Colonic mucosa (tissue), 4 donors: ENCODE measurements at regions not wholly inside any gene's neighbourhood (a gene's known extent, or its start where the extent isn't known, plus 50 kb on each side); places are given as distances from the start of the nearest gene placed in this dataset.

Source experiments
- DNase-seq: peaks from one replicate; pipeline ENCODE4 v3.0.0-alpha.2; 2020
- H3K27ac ChIP-seq: fragments of 200-600 bp; one replicate; pipeline ENCODE4 v1.8.0; 2021
- H3K27me3 ChIP-seq: fragments of 200-600 bp; one replicate; pipeline ENCODE4 v1.8.0; 2021
- H3K36me3 ChIP-seq: fragments of 200-600 bp; one replicate; pipeline ENCODE4 v1.8.0; 2021
- H3K4me1 ChIP-seq: fragments of 200-600 bp; one replicate; pipeline ENCODE4 v1.8.0; 2021; ENCODE audit warnings: mild to moderate bottlenecking
- H3K4me3 ChIP-seq: fragments of 200-600 bp; one replicate; pipeline ENCODE4 v1.8.0; 2021
- H3K9ac ChIP-seq, 2 donors: one replicate each; pipeline ENCODE4 v1.7.0; 2013; ENCODE audit warnings: control low read depth in 2 of 2, low read depth in 2 of 2, low read length in 2 of 2
- H3K9me3 ChIP-seq: fragments of 200-600 bp; one replicate; pipeline ENCODE4 v1.8.0; 2021
- CTCF ChIP-seq: fragments of 200-600 bp; IDR thresholded peaks from one replicate; pipeline ENCODE4 v1.8.0; 2022; ENCODE audit warnings: antibody characterized with exemption, mild to moderate bottlenecking
- intact Hi-C: fragments of 100-400 bp; cut with DNase I; formaldehyde crosslinking; loops from one replicate; pipeline ENCODE4 v1.14.1; 2022
- donor health status: healthy.
- donor health status: DM: no; HTN: no; CAD: no.
- donor health status: DM: no; HTN: no; CAD: no.

DNA sequence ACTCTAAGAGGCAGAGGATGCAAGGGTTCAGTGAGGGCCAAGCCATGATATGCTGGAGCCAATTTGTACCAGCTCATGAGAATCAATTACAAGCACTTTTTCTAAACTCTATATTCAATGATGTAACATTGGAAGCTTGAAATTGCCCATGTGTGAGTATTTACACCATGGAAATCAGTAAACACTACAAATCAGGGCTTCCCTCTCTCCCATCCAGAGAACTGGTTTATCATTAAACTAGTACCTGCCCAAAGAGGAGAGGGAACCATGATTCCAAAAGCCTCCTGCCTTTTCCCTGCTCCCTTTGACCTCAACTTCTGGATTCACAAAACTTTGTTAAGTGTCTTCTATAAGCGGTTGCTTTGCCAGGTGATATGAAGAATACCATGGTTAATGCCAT lies 52.5 kb upstream of the BICC1 start:
- Histone ChIP-seq H3K4me3 (no peak overlapping the region), H3K27me3 (no peaks in the 10 kb centered on the region), H3K4me1 (no peaks in the 10 kb centered on the region), H3K9me3 (no peaks in the 10 kb centered on the region), H3K9ac (no peak overlapping the region), H3K36me3 (no peaks in the 10 kb centered on the region), H3K27ac (no peak overlapping the region)
- intact Hi-C loops, result no loop called here
- no peak for TF ChIP-seq CTCF
- no peak for DNase-seq

- intact Hi-C loops, result no loop called here
Measured at GRCh38 chr10:58462863-58463507, 49.7 kb upstream of the BICC1 start.

More at GRCh38 chr10:58462863-58463507, 49.7 kb upstream of the BICC1 start:
- no peaks in the 10 kb centered on the region for H3K4me1 ChIP-seq
- no peak overlapping the region for H3K9ac ChIP-seq
- no peaks in the 10 kb centered on the region for H3K9me3 ChIP-seq
- H3K27me3 ChIP-seq, result no peaks in the 10 kb centered on the region
- H3K36me3 ChIP-seq, result no peaks in the 10 kb centered on the region
- H3K27ac ChIP-seq, result no peak overlapping the region
- no peak for DNase-seq
- no peak for TF ChIP-seq CTCF
- no peak overlapping the region for H3K4me3 ChIP-seq
